ENCODE measurements at regions not wholly inside any gene's neighbourhood (a gene's known extent, or its start where the extent isn't known, plus 50 kb on each side); places are given as distances from the start of the nearest gene placed in this dataset.

GRCh38 chr22:44576311-44577260, 78.6 kb upstream of the RTL6 start:
- TF ChIP-seq CTCF (IDR thresholded peaks at IDR 0.05; ENCODE audit: low read depth, low read length, missing input control) = no peak
- TF ChIP-seq ZBTB33 (IDR thresholded peaks at IDR 0.05) = no peak
- no peak for TF ChIP-seq TAF1 (conservative IDR thresholded peaks at IDR 0.05)
- TF ChIP-seq JUND (IDR thresholded peaks at IDR 0.05) = no peak
- TF ChIP-seq REST (IDR thresholded peaks at IDR 0.05) = no peak
- no peak for TF ChIP-seq ATF3 (IDR thresholded peaks at IDR 0.05)
- no peak for TF ChIP-seq GABPA (IDR thresholded peaks at IDR 0.05 in 1 of 2, conservative IDR thresholded peaks at IDR 0.05 in 1 of 2)
- no peak for TF ChIP-seq YY1 (IDR thresholded peaks at IDR 0.05)
- TF ChIP-seq MAX (IDR thresholded peaks at IDR 0.05) = no peak
- no peak for TF ChIP-seq HNF4G (IDR thresholded peaks at IDR 0.05)
- TF ChIP-seq RAD21 (IDR thresholded peaks at IDR 0.05) = no peak

All from liver (tissue), 3 donors.